ENCODE measurements at regions not wholly inside any gene's neighbourhood (a gene's known extent, or its start where the extent isn't known, plus 50 kb on each side); places are given as distances from the start of the nearest gene placed in this dataset.
"Not testable (repeated sequence)": the region's sequence is repeated elsewhere in the genome, so short reads cannot be mapped to it uniquely, and the experiment has no call there.

DNA sequence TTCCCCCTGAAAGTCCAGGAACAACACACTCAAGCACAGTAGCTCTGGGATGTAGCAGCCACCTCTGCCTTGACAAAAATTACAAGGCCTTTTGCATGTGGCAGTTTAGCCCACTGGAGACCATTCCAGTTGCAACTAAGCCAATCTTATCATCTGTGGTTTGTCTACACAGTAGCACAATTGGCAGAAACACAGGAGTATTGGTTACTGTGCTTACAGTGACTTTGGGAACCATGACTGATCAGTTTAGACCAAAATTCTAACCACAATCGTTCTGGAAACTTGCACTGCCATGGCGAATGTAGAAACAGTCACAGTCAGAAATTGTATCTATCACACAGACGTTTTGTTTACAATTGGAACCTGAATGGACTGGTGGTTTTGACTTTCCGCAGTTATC, 403.7 kb upstream of the MEIS1 start:
- DNase-seq (ENCODE audit: low read depth): no peak

DNA sequence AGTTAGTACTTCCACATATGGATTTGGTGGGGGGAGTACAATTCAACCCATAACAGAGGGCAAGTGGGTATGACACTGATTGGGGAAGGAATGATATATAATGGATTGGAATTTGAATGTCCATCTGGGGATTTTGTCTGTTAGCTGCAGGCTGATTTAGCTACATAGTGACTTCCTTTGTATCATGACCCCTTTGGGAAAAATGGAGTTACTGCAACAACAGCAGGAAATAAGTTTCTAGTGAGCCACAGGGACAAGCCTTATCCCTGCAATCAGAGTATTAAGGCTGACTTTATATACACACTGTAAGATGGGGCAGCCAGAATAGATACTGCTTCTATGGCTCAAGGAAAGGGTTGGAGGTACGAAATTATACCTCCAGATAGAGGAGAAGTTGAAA, 404.4 kb upstream of the MEIS1 start:
- DNase-seq (ENCODE audit: low read depth): peak; percentile 24

DNA sequence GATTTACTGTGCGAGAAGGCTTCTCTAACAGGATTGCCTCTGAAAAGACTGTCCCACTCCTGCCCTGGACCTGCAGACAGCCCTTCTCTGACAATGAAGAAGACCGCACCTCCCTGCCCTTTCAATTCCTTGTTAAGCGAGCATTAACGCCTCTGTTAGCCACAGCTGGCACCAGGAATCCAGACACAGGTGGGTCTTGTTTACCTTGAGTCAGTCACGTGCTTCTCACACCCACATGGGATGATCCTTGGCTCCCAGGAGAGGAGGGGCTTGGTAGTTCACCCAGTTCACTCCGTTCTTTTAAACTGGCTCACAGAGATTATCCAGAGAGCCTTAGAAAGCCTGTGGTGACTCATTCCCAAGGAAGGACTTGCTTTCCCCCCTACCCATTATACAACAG, 410.5 kb upstream of the MEIS1 start:
- no peak for DNase-seq (ENCODE audit: low read depth)

DNA sequence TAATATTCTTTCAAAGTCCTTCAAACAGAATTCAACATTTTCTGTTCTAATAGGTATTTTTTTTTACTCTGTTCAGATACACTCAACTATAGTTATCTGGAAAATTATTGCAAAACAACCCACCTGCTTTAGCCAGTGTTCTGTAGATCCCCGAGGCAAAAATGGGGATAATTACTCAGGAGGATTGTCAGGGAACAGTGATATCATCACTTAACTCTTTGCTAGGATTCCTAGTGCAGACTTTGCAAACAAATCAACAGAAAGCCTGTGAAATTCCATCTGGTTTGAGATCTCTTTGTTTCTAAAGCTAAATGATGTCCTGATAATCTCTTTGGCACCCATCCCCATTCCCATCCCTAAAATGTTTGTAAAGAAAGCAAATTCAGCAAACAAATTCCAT, 413.6 kb upstream of the MEIS1 start:
- no peak for DNase-seq (ENCODE audit: low read depth)

DNA sequence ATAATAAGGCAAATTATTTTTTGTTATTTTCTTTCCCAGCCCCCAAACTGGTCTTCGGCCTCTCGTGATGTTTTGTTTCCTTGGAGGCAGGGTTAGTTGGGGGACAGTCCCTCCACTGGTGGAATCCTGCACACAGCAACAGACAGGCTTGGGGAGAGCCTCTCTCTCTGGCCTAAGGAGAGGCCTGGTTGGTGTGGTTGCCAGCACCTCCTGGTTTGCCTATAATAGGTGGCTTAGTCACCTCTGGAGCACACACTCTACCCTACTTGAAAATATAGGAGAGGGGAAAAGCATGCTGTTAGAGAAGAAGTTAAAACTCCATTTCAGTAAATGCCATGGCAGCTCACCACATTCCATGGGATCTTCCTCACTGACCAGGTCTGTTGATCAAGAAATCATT, 417.2 kb upstream of the MEIS1 start:
- no peak for DNase-seq (ENCODE audit: low read depth)

DNA sequence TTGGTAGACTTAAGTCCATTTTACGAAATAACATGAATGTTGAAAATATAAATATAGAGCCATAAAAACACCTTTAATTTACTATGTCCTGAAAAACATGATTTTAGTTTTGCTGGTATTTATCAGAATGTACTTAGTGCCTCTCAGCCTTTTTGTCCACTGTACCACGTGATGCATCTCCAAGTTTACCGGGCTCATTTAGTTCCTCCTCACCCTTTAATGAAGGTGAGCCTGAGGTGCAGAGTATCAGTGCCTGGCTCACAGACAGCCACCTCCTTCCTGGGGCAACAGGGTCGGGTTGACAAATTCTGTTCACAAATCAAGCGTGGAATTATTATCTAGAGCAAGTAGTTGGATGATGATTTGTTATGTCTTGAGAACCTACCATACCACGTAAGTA, 420.5 kb upstream of the MEIS1 start:
- DNase-seq (ENCODE audit: low read depth): no peak

DNA sequence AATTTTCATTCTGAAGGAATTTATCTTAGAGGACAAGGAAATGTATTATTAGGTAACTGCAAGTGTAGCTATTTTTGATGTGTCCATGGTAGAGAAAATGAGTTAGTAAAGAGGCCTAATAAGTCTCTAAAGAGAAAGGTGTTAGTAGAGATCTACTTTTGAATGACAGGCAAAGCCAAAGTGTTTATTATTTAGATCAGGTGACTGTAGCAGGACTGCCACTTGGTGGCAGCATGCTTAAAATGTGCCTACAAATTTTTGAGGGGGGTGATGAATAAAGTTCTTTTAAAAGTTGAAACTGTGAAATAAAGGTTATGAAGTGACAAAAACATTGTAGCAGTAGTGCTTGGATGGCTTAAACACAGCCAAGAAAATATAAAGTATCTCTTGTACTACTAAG, 421.5 kb upstream of the MEIS1 start:
- DNase-seq (ENCODE audit: low read depth): peak; percentile 3

DNA sequence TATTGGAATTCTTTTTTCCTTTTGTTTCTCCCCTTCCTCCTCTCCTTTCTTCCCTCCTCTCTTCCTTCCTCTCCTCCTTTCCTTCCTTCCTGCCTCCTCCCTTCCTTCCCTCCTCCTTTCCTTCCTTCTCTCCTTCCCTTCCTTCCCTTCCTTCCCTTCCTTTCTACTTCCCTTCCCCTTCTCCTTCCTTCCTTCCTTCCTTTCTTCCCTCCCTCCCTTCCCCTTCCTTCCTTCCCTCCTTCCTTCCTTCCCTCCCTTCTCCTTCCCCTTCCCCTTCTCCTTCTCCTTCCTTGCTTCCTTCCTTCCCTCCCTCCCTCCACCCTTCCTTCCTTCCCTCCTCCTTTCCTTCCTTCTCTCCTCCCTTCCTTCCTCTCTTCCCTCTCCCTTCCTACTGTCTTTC, 431.0 kb upstream of the MEIS1 start:
- DNase-seq (ENCODE audit: low read depth): no peak

DNA sequence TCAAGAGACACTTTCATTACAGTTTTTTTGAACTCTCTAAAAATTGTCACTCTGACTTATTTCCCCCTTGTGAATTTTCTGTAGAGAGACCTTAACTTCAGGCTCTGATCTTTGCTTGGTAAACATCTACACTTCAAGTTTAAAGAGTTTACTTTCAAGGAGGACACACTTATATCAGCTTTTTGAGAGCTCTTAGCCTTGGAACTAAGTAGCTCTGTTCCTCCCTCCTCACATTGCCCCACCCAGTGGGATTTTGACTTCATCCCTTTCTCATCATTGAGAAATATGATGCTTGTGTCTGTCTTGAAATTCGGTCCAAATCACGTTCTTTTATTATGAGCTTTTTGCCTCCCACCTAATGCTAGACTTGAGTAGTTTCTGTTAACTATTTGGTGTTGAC, 433.4 kb upstream of the MEIS1 start:
- DNase-seq (ENCODE audit: low read depth): no peak

DNA sequence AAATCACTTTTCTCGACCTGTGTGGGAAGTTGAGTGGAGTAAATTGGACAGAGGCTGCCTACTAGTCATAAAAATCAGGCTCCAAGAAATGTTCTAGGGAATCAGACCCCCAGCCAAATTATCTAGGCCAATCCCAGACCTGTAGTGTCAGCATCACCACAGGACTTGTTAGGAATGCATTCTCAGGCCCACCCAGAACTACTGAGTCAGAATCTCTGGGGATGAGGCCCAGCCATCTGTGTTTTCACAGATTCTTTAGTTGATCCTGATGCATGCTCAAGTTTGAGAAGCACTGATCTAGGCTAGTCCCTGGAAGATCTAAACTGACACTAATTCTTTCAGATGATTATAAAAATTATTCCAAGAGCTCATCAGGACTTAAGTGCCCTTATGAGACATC, 434.0 kb upstream of the MEIS1 start:
- DNase-seq (ENCODE audit: low read depth): no peak

DNA sequence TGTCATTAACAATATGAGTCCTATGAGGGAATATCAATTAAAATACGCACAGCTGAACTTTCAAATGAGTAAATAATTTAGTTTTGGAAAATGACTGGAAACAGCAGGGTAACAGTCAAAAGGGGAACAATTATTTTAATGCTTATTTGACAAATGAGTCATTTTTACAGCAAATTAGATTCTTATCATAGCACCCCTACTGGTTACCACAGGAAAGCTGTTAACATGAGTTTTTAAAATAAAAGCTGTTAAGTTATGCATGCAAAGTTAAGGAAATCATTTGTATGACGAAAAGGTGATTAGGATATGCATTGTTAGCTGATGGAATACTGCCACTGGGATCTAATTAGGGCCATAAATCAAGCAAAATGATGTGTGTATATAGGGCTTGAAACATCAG, 435.1 kb upstream of the MEIS1 start:
- DNase-seq (ENCODE audit: low read depth): peak; percentile 3

DNA sequence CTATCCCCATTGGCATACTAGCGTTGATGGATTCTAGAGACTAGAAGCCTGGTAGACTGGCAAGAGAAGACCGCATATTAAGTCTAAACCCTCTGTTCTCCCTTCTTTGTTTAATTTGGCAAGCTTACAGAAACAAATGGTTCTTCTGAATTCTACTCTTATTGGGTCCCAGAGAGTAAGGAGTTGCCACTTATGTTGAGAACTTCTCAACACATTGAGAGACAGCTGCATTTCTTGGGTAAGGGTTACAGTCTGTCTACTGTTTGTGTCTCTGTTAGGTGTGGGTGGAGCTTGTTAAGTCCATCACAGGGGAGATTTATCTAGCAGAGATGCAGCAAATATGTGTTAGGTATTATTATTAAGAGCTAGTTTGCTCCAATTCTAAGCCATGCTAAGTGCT, 435.8 kb upstream of the MEIS1 start:
- no peak for DNase-seq (ENCODE audit: low read depth)

DNA sequence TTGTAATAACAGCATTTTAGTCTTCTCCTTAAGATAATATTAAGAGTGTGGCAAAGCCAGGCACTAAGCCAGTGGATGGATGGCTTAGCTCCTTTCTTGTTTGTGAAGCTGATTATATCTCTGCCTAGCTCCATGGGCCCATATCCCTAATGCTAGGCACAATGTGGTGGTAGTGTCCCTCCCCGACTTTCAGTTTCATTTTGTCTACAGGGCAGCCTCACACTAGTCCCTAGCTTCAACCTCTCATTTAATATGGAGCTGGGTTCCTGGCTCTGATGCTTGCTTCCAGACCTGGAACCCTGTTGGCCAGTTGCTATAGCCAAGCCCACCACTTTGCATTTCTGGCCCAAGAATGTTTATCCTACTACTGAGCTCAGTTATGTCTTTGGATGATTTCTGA, 437.0 kb upstream of the MEIS1 start:
- no peak for DNase-seq (ENCODE audit: low read depth)

DNA sequence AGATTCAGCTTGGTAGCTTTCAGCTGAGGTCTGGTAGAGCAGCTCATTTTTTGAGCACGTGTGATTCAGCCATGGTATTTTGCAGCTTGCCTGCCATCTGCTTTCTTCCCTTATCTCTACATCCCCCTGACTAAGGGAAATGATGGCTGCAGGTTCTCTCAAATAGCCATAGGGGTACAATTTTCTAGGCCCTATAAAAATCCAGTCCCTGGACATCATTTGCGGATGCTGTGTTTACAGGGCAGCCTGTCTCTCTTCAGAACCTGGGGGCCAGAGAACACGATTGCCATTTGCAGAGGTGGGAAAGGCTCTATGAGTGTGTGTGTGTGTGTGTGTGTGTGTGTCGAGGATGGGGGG, 442.7 kb upstream of the MEIS1 start:
- no peak for DNase-seq (ENCODE audit: low read depth)

DNA sequence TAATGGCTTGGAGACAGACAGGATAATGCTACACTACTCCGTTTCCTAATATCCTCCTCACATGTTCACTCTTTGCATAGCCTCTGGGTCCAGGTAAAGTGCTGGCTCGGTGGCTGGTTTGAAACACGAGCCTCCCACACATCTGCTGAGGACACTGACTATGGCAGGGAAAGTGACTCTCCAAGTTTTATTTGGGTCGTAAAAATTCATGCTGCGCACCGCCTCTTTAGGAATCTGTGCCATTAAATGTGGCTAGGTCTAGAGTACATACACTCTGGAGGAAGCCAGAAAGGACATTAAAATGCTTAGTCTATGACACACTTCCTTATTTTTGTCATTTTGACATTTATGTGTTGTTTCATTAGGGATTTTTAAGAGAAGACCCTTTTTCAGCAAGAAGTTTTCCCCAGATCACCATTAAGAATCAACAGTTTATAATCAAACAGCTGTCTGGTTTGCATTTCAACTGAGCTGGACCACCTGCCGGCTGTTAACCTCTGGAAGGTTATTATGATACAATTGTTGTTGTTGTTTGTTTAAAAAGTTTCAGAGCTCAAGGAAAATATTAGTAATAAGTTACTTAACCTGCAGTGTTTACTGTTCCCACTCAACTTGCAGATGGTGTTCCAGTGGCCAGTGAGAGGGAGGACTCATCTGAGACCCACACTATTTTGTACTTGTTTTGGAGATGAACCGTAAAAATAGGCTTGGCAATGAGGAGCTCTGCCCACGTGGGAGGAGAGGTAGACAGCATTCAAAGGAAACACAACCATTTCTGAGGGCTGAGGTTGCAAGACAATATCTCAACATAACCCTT, 443.3 kb upstream of the MEIS1 start:
- peak; percentile 9 for DNase-seq (ENCODE audit: low read depth)

DNA sequence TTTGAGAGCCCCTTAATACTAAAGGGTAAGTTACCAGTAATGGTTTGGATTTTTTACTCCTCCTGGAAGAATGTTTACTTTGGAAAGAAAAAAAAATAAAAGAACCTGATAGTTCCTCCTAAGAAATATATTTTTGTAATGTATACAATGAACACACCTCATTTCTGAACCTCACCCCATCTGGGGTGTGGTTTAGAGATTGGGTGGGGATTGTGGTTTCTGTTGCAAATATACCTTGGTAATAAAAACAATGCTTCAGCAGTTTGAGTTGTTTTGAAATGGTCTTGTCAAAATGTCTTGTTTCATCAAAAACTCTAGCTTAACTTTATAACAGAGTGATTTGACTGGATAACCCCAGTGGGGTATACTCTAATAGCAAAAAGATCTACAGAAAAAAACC, 448.9 kb upstream of the MEIS1 start:
- no peak for DNase-seq (ENCODE audit: low read depth)

DNA sequence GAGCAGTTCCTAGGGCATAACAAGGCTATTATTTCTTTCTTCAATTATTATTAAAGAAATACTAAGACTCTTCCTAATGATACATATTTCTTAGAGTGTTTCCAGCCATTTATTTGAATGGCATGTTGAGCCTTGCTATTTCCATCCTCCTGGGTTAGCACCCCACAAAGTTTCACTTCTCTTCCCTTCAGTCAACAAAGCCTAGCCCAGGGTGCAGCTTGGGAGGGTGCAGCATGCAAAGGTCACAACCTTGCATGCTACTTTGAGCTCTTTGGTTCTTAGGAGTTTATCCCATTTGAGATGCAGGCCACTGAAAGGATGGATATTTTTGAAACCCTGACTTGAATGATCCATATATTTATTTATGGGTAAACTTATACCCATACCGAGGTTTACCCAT, 454.4 kb upstream of the MEIS1 start:
- DNase-seq (ENCODE audit: low read depth): no peak

DNA sequence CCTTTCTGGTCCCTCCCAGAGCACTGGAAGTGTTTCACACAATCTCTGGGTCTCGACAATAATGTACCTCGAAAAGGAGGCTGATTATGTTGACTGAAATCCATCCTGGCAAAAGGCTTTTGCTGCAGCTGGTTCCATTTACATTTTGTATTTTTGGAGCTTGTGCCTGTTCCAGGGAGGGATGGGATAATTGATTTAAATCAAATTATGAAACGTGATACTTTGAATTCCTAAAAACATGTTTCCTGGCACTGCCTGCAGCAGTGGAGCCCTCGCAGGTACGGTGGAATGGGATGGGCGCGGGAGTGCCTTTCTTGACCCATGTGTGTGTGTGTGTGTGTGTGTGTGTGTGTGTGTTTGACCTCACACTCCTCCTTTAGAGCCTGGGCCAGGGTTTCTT, 455.5 kb upstream of the MEIS1 start:
- no peak for DNase-seq (ENCODE audit: low read depth)

DNA sequence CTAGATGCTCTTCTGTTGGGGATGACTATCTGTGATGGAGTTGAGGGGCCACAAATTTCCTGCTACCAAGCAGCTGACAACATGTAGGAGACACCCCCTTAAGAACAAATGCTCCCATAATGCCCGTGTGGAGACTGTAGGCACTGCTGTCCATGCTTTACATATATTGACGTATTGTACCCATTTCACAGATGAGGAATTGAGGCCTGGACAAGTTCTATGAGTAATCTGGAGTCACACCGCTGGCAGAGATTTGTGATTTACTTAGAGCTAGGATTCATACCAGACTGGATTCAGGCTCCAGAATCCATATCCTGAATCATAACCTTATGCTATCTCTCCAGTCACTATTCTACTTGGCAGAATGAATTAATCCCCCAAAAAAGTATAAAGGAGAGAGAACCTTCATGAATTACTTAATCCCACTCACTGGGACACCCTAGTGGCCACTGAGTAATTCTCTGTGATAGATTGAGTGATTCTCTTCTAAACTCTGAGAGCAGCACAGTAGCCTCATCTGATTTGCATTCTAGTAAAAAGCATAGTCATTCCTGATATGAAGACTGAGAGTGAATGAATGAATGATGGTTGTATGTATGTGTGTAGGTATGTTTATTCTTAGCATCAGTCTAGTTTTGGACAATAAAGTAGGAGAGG, 460.7 kb upstream of the MEIS1 start:
- DNase-seq (ENCODE audit: low read depth): no peak

DNA sequence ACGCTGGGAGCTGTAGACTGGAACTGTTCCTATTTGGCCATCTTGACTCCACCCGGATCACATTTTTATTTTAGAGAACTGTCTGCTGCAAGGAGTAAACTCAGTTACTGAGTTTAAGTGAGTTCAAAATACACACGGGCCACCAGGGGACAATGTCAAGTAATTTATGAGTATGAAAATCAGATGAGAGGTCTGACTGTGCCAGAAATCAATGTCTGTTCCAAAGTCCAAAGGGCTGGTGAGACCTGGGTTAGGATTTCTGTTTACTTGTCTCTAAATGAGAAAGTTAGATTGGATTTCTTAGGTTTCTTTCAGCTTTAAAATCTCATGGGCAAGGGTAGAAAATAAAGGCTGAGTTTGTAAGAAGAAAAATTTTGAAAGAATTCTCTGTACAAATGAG, 465.8 kb upstream of the MEIS1 start:
- DNase-seq (ENCODE audit: low read depth): no peak

DNA sequence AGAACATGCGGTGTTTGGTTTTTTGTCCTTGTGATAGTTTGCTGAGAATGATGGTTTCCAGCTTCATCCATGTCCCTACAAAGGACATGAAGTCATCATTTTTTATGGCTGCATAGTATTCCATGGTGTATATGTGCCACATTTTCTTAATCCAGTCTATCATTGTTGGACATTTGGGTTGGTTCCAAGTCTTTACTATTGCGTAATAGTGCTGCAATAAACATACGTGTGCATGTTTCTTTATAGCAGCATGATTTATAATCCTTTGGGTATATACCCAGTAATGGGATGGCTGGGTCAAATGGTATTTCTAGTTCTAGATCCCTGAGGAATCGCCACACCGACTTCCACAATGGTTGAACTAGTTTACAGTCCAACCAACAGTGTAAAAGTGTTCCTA, 471.6 kb upstream of the MEIS1 start:
- not testable (repeated sequence) for DNase-seq (ENCODE audit: low read depth)

DNA sequence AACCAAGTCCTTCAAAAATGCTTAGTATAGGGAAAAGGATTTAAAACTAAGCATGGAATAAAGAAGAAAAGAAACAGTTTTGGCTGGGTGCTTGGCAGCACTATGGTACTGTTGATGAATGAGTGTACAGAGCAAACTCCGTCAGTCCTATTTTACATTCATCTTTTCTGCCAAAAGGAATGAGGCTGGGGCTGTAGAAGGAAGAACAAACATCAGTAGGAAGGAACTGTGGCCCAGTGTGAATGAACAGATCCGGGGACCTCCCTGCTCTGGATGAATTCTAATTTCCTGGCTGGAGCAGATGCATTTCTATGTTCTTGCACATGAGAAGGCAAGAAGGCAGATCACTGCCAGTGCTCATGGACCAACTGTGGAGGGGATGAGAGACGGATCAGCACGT, 474.0 kb upstream of the MEIS1 start:
- DNase-seq (ENCODE audit: low read depth): no peak

DNA sequence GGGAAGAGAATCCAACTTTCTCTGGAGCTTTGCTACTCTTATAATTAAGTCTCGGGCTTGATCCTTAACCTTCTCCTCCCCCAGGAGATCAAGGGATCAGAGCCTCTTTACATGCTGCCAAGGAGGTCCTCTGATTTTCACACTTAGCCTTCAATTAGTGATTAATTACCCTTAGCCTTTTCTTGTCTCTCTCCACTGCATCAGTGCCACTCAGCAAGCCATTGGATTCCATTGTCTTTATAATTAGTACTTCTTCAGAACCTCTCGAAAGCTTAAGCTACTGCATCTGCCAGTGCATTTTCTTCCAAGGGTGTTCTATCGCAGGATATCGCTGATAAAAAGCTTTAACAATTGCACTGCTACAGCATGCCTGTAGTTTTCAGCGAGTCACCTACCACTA, 477.0 kb upstream of the MEIS1 start:
- DNase-seq (ENCODE audit: low read depth): no peak

DNA sequence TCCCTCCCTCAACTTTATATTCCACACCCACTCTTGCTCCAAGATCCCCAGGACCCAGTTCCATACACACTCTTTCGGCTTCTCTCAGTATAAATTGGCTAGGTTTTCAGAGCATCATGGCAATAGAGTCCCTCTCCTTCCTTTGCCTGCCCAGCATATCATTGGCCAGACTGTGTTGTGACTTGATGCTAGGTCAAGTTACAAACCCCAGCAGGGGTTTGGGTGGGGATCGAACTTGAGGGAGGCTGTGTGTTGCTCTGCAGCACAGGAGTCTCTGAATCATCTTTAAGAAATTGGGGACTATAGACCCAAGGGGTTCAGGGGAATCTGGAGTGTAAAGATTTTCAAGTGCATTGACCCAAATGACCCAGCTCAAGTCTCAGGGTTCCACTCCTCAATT, 477.5 kb upstream of the MEIS1 start:
- DNase-seq (ENCODE audit: low read depth): no peak

All from EH (cell line).